Naive thymus-derived CD4-positive, alpha-beta T cell (primary cell): ENCODE measurements at regions not wholly inside any gene's neighbourhood (a gene's known extent, or its start where the extent isn't known, plus 50 kb on each side); places are given as distances from the start of the nearest gene placed in this dataset.

Experiments
- ATAC-seq: fragments of 150-1000 bp; cut with Tn5 transposase; 2 replicates; pipeline ENCODE4 v1.10.0; 2021; ENCODE audit warnings: mild to moderate bottlenecking, moderate library complexity
- CTCF ChIA-PET: fragments of 350-600 bp; sonication (Branson Sonifier 250); formaldehyde crosslinking; loops from one replicate; lab custom pipeline; 2021; ENCODE audit warnings: antibody characterized with exemption; lab: Charles Lee
- POLR2A ChIA-PET: fragments of 350-600 bp; sonication (Branson Sonifier 250); formaldehyde crosslinking; loops from one replicate; lab custom pipeline; 2021; ENCODE audit warnings: antibody characterized with exemption, inconsistent platforms; lab: Charles Lee
- DNase-seq, 9 donors: peaks; one replicate each; pipeline versions ENCODE4 v3.0.0 to v3.0.0-alpha.2; 2020 to 2022; ENCODE audit warnings: mixed read lengths in 1 of 9
- H3K27ac ChIP-seq: one replicate; pipeline ENCODE4 v1.7.0; 2013; ENCODE audit warnings: mild to moderate bottlenecking, low read depth, low read length, moderate library complexity
- H3K27me3 ChIP-seq, 2 donors: one replicate each; pipeline ENCODE4 v1.7.0; 2013; ENCODE audit warnings: low read length in 2 of 2, mild to moderate bottlenecking in 2 of 2, moderate library complexity in 2 of 2; ENCODE audit not compliant: control insufficient read depth in 2 of 2, insufficient read depth in 2 of 2
- H3K36me3 ChIP-seq, 3 experiments: 1 replicate in 2 of 3; 2 replicates in 1 of 3; pipeline ENCODE4 v1.7.0; 2013; ENCODE audit warnings: low read length in 3 of 3, mild to moderate bottlenecking in 3 of 3, moderate library complexity in 1 of 3; ENCODE audit not compliant: insufficient read depth in 3 of 3, control insufficient read depth in 2 of 3
- H3K4me1 ChIP-seq, 2 donors: one replicate each; pipeline ENCODE4 v1.7.0; 2013; ENCODE audit warnings: low read length in 2 of 2, mild to moderate bottlenecking in 2 of 2, moderate library complexity in 1 of 2; ENCODE audit not compliant: control insufficient read depth in 2 of 2, insufficient read depth in 2 of 2
- H3K4me3 ChIP-seq: 2 replicates; pipeline ENCODE4 v1.7.0; 2013; ENCODE audit warnings: mild to moderate bottlenecking, low read length
- H3K9me3 ChIP-seq, 3 experiments: 1 replicate in 2 of 3; 2 replicates in 1 of 3; pipeline ENCODE4 v1.7.0; 2013; ENCODE audit warnings: low read length in 3 of 3; ENCODE audit not compliant: control insufficient read depth in 2 of 3
- H3K27ac Mint-ChIP-seq, 9 donors: one replicate each; pipeline ENCODE4 v1.8.0; 2020 to 2022; ENCODE audit warnings: mixed read lengths in 9 of 9, mild to moderate bottlenecking in 8 of 9, moderate library complexity in 5 of 9, inconsistent platforms in 2 of 9
- H3K27me3 Mint-ChIP-seq, 5 donors: one replicate each; pipeline ENCODE4 v1.8.0; 2021 to 2022; ENCODE audit warnings: mixed read lengths in 5 of 5, mild to moderate bottlenecking in 1 of 5
- H3K36me3 Mint-ChIP-seq, 5 donors: one replicate each; pipeline ENCODE4 v1.8.0; 2020 to 2022; ENCODE audit warnings: mixed read lengths in 5 of 5, mild to moderate bottlenecking in 3 of 5, inconsistent platforms in 1 of 5
- H3K4me1 Mint-ChIP-seq, 7 donors: one replicate each; pipeline ENCODE4 v1.8.0; 2020 to 2022; ENCODE audit warnings: mixed read lengths in 7 of 7, mild to moderate bottlenecking in 3 of 7, inconsistent platforms in 1 of 7
- H3K4me3 Mint-ChIP-seq, 10 donors: one replicate each; pipeline ENCODE4 v1.8.0; 2020 to 2022; ENCODE audit warnings: mild to moderate bottlenecking in 10 of 10, mixed read lengths in 10 of 10, moderate library complexity in 6 of 10, inconsistent platforms in 2 of 10
- H3K9me3 Mint-ChIP-seq, 11 donors: one replicate each; pipeline ENCODE4 v1.8.0; 2020 to 2022; ENCODE audit warnings: mixed read lengths in 11 of 11, mild to moderate bottlenecking in 4 of 11, inconsistent platforms in 1 of 11, moderate library complexity in 1 of 11
- intact Hi-C, 2 donors: fragments of 100-400 bp; cut with micrococcal nuclease; formaldehyde crosslinking; loops; one replicate each; pipeline ENCODE4 v1.15.1; 2023

DNA sequence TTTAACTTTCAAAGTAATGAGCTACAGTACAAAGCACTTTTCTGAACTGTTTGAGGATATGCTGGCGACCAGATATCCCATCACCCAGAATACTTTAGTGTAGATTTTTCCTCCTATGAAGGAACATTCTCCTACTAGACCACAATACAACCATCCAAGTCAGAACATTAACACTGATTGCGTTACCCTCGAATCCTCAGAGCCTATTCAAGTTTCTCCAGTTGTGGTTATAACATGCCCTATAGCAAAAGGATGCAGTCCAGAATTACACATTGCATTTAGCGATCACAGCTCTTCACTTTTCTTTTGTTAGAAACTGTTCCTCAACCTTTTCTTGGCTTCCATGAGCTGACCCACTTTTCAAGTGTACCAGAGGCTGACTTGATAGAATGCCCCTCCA, 87.4 kb upstream of the SOX4 start:
- intact Hi-C loops = no loop called here
- Histone ChIP-seq H3K27ac (no peak overlapping the region), H3K4me3 (no peak overlapping the region), H3K9me3 (no peaks in the 10 kb centered on the region), H3K4me1 (no peaks in the 10 kb centered on the region), H3K36me3 (no peaks in the 10 kb centered on the region), H3K27me3 (no peaks in the 10 kb centered on the region)
- Mint-ChIP-seq H3K9me3 (peaks cover 0 to 5% (median 2%) of the 10 kb centered on the region in 11 donors), H3K4me1 (no peaks in the 10 kb centered on the region), H3K4me3 (no peak overlapping the region), H3K27ac (no peak overlapping the region), H3K27me3 (peaks cover 0 to 2% (median 0%) of the 10 kb centered on the region in 5 donors), H3K36me3 (no peaks in the 10 kb centered on the region)
- ATAC-seq (no peak), DNase-seq (no peak)
- ChIA-PET CTCF (no interaction called here), POLR2A (no interaction called here)

DNA sequence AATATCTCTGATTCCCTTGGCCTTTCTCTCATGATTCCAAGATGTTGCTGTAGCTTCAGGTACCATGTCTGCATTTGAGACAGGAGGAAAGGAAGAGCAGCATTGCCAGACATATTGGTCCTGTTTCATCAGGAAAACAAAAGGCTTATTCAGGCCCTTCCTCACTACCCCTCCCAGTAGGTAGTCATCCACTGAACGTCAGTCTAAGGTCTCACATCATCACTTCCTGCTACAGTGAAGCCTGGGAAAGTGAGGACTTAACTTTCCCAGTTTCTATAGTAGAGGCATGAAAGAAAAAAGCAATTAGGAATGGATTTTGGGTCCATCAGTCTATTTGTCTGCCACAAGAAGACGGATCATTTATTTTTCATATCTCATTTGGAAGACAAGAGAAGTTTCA, 85.7 kb upstream of the SOX4 start:
- Mint-ChIP-seq H3K27me3 (peaks cover 0 to 7% (median 3%) of the 10 kb centered on the region in 5 donors), H3K27ac (no peak overlapping the region), H3K4me1 (no peaks in the 10 kb centered on the region), H3K36me3 (no peaks in the 10 kb centered on the region), H3K9me3 (peaks cover 0 to 5% (median 2%) of the 10 kb centered on the region in 11 donors), H3K4me3 (no peak overlapping the region)
- H3K27me3 ChIP-seq = no peaks in the 10 kb centered on the region
- no peaks in the 10 kb centered on the region for H3K9me3 ChIP-seq
- CTCF ChIA-PET = no interaction called here
- ATAC-seq = no peak
- H3K36me3 ChIP-seq = no peaks in the 10 kb centered on the region
- POLR2A ChIA-PET = no interaction called here
- H3K4me1 ChIP-seq = no peaks in the 10 kb centered on the region
- no peak overlapping the region for H3K27ac ChIP-seq
- DNase-seq = no peak
- intact Hi-C loops = no loop called here
- no peak overlapping the region for H3K4me3 ChIP-seq

DNA sequence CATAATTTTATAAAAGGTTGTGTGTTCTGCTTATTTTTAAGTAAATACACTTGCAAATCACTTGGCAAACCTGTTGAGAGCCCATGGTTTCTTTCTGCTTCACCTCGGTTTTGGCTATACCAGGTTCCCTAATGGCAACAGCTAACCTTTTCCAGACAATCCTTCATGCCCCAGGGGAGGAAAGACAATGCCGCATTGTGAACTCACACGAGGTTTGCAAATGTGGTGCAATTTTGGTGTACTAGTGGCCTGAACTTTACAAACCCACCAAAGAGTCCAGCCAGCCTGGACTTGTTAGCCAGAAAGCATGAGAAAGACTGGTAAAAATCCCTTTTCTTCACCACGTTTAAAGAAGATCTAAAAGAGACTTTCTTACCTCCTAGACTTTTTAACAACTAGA, 84.8 kb upstream of the SOX4 start:
- H3K4me3 ChIP-seq = no peak overlapping the region
- H3K9me3 ChIP-seq = no peaks in the 10 kb centered on the region
- DNase-seq (no peak), ATAC-seq (no peak)
- intact Hi-C loops = no loop called here
- no peaks in the 10 kb centered on the region for H3K27me3 ChIP-seq
- no peak overlapping the region for H3K27ac ChIP-seq
- no peaks in the 10 kb centered on the region for H3K36me3 ChIP-seq
- Mint-ChIP-seq H3K9me3 (peaks cover 0 to 5% (median 0%) of the 10 kb centered on the region in 11 donors), H3K4me1 (no peaks in the 10 kb centered on the region), H3K27me3 (peaks cover 0 to 8% (median 3%) of the 10 kb centered on the region in 5 donors), H3K36me3 (no peaks in the 10 kb centered on the region), H3K27ac (no peak overlapping the region), H3K4me3 (no peak overlapping the region)
- ChIA-PET CTCF (no interaction called here), POLR2A (no interaction called here)
- no peaks in the 10 kb centered on the region for H3K4me1 ChIP-seq

DNA sequence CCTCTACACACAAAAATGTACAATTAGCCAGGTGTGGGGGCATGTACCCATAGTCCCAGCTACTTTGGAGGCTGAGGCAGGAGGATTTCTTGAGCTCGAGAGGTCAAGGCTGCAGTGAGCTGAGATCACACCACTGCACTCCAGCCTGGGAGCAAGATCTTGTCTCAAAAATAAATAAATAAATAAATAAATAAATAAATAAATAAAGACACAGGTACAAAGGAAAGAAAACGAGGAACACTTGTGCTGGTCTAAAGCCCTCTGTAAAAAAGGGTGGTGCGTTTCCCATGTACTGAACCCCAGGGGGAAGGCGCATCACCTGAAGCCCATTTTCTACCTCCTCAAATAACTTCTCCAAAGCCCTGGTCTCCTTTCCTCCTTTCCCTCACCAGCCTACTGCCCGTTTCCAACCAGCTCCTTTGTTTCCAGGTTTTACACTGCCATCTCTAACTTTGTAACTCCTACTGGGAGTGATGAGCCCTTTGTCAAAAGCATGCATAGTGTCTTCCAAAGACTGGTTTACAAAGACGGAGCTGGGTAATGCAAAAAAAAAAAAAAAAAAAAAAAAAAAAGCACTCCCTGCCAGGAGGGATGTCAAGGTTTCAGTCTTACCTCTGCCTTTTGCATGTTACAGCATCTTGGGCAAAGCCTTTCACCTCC, 81.5 kb upstream of the SOX4 start:
- Mint-ChIP-seq H3K4me3 (peak overlapping the region in 1 of 10 donors; percentile 13), H3K9me3 (peaks cover 0 to 5% (median 0%) of the 10 kb centered on the region in 11 donors), H3K4me1 (no peaks in the 10 kb centered on the region), H3K27me3 (peaks cover 0 to 11% (median 6%) of the 10 kb centered on the region in 5 donors), H3K36me3 (no peaks in the 10 kb centered on the region), H3K27ac (no peak overlapping the region)
- Histone ChIP-seq H3K27me3 (no peaks in the 10 kb centered on the region), H3K27ac (no peak overlapping the region), H3K4me3 (no peak overlapping the region), H3K9me3 (no peaks in the 10 kb centered on the region), H3K4me1 (no peaks in the 10 kb centered on the region), H3K36me3 (no peaks in the 10 kb centered on the region)
- POLR2A ChIA-PET = no interaction called here
- no peak for DNase-seq
- ATAC-seq = no peak
- CTCF ChIA-PET = no interaction called here
- intact Hi-C loops = no loop called here

DNA sequence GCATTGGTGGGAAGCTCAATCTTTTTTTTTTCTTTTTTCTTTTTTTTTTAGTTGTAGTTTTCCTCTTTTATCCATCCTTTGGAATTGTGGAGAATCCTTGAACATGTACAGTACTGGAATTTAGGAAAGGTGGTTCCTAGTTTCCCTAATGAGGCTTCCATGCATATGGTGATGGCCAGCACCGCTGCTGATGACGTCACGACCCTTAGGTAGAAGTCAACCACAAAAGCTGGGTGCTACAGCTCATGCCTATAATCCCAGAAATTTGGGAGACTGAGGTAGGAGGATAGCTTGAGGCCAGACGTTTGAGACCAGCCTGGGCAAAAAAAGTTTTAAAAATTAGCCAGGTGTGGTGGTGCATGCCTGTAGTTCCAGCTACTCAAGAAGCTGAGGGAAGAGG, 79.3 kb upstream of the SOX4 start:
- no peak overlapping the region for H3K27ac Mint-ChIP-seq
- no peak for ATAC-seq
- Histone ChIP-seq H3K9me3 (no peaks in the 10 kb centered on the region), H3K4me3 (no peak overlapping the region), H3K4me1 (no peaks in the 10 kb centered on the region), H3K27me3 (no peaks in the 10 kb centered on the region), H3K36me3 (no peaks in the 10 kb centered on the region), H3K27ac (no peak overlapping the region)
- H3K4me3 Mint-ChIP-seq = no peak overlapping the region
- intact Hi-C loops = no loop called here
- H3K36me3 Mint-ChIP-seq = no peaks in the 10 kb centered on the region
- ChIA-PET POLR2A (no interaction called here), CTCF (no interaction called here)
- peaks cover 0 to 3% (median 0%) of the 10 kb centered on the region in 11 donors for H3K9me3 Mint-ChIP-seq
- H3K4me1 Mint-ChIP-seq = no peaks in the 10 kb centered on the region
- DNase-seq = no peak
- H3K27me3 Mint-ChIP-seq = peaks cover 0 to 14% (median 10%) of the 10 kb centered on the region in 5 donors

DNA sequence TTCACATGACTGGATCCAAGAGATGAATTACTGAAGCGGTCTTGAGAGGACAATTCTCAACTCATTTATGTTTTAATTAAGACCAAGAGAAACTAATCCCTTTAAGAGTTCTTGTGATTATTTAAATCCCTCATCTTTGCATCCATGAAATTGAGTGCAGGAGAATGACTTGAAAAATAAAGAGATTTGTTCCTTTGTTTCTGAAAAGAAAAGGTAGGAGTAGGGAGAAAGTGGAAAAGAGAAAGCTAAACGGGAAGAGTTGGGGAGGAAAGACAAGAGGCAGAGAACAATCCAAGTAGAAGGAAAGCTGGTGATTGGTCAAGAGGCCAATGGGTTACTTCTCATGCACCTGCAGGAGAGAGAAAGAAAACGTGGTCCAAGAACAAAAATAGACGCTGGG, 75.2 kb upstream of the SOX4 start:
- Mint-ChIP-seq H3K27me3 (peaks cover 0 to 9% (median 4%) of the 10 kb centered on the region in 5 donors), H3K4me1 (no peaks in the 10 kb centered on the region), H3K27ac (no peak overlapping the region), H3K36me3 (no peaks in the 10 kb centered on the region), H3K4me3 (no peak overlapping the region), H3K9me3 (no peaks in the 10 kb centered on the region)
- Histone ChIP-seq H3K4me3 (no peak overlapping the region), H3K36me3 (no peaks in the 10 kb centered on the region), H3K27ac (no peak overlapping the region), H3K9me3 (no peaks in the 10 kb centered on the region), H3K4me1 (no peaks in the 10 kb centered on the region), H3K27me3 (no peaks in the 10 kb centered on the region)
- intact Hi-C loops = no loop called here
- ChIA-PET POLR2A (no interaction called here), CTCF (no interaction called here)
- DNase-seq (no peak), ATAC-seq (no peak)

DNA sequence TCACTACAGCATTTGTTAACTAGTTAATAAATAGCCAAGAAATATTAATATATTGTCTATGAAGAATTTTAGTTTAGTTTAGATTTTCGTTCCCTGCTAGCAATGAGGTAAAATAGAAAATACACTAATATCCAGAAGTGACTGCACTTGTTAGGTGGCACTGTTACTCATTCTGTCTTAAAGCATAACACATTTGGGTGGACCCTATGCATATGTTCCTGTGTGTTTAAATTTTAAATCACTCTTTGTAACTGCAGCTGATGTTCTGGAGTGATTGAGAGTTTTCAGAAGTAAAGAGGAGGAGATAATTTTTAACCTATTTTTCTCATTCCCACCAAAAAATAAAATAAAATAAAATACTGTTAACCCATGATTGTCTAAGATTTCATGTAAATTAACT, 73.9 kb upstream of the SOX4 start:
- intact Hi-C loops = no loop called here
- Mint-ChIP-seq H3K9me3 (no peaks in the 10 kb centered on the region), H3K27ac (no peak overlapping the region), H3K36me3 (no peaks in the 10 kb centered on the region), H3K4me3 (no peak overlapping the region), H3K27me3 (peaks cover 0 to 6% (median 4%) of the 10 kb centered on the region in 5 donors), H3K4me1 (no peaks in the 10 kb centered on the region)
- Histone ChIP-seq H3K4me3 (no peak overlapping the region), H3K27me3 (no peaks in the 10 kb centered on the region), H3K36me3 (no peaks in the 10 kb centered on the region), H3K27ac (no peak overlapping the region), H3K4me1 (no peaks in the 10 kb centered on the region), H3K9me3 (no peaks in the 10 kb centered on the region)
- no peak for DNase-seq
- no peak for ATAC-seq
- ChIA-PET POLR2A (no interaction called here), CTCF (no interaction called here)
